Keratinocyte (primary cell): ENCODE measurements at regions not wholly inside any gene's neighbourhood (a gene's known extent, or its start where the extent isn't known, plus 50 kb on each side); places are given as distances from the start of the nearest gene placed in this dataset.

Source experiments
- DNase-seq: peaks from one replicate; pipeline ENCODE4 v3.0.0-alpha.2; 2011; ENCODE audit warnings: low read depth, missing footprints, low spot score
- FAIRE-seq: peaks from 2 replicates; lab custom pipeline; 2011; peaks lifted over from hg19 to GRCh38; lab: Jason Lieb, UNC
- H2AFZ ChIP-seq: 2 replicates; pipeline ENCODE4 v1.6.0; 2012; ENCODE audit warnings: low read length, control low read depth, inconsistent platforms; ENCODE audit not compliant: control insufficient read depth
- H3K27ac ChIP-seq: 2 replicates; pipeline ENCODE4 v1.5.1; 2011; ENCODE audit warnings: low read length; ENCODE audit not compliant: control insufficient read depth, insufficient read depth
- H3K27me3 ChIP-seq: 3 replicates; pipeline ENCODE4 v1.6.0; 2011; ENCODE audit warnings: low read length; ENCODE audit not compliant: control insufficient read depth, insufficient read depth; ENCODE audit errors: extremely low read depth
- H3K36me3 ChIP-seq, 2 experiments: 2 replicates in 1 of 2; 3 replicates in 1 of 2; pipeline ENCODE4 v1.5.1; 2011; ENCODE audit warnings: low read length in 2 of 2, mild to moderate bottlenecking in 1 of 2; ENCODE audit not compliant: control insufficient read depth in 2 of 2, insufficient read depth in 2 of 2; ENCODE audit errors: extremely low read depth in 1 of 2
- H3K4me1 ChIP-seq: 3 replicates; pipeline ENCODE4 v1.5.1; 2011; ENCODE audit warnings: low read length; ENCODE audit not compliant: control insufficient read depth, insufficient read depth; ENCODE audit errors: extremely low read depth
- H3K4me2 ChIP-seq: 3 replicates; pipeline ENCODE4 v1.6.0; 2011; ENCODE audit warnings: low read depth, low read length; ENCODE audit not compliant: control insufficient read depth, insufficient read depth; ENCODE audit errors: extremely low read depth
- H3K4me3 ChIP-seq, 3 experiments: fragments of 200-600 bp in 1 of 3; sonication (generic) in 1 of 3; 2 replicates in 2 of 3; 3 replicates in 1 of 3; pipeline ENCODE4 v1.5.1; 2011 to 2016; ENCODE audit warnings: low read length in 3 of 3, mild to moderate bottlenecking in 3 of 3, control low read depth in 2 of 3, inconsistent platforms in 1 of 3, low read depth in 1 of 3, mixed read lengths in 1 of 3, mixed run types in 1 of 3, moderate library complexity in 1 of 3; ENCODE audit not compliant: control insufficient read depth in 2 of 3, insufficient read depth in 2 of 3; ENCODE audit errors: extremely low read depth in 1 of 3
- H3K79me2 ChIP-seq: 2 replicates; pipeline ENCODE4 v1.6.0; 2012; ENCODE audit warnings: low read length; ENCODE audit not compliant: control insufficient read depth, insufficient read depth
- H3K9ac ChIP-seq: 3 replicates; pipeline ENCODE4 v1.6.0; 2011; ENCODE audit warnings: low read length; ENCODE audit not compliant: control insufficient read depth, insufficient read depth; ENCODE audit errors: extremely low read depth
- H3K9me1 ChIP-seq: 3 replicates; pipeline ENCODE4 v1.6.0; 2011; ENCODE audit warnings: low read length; ENCODE audit not compliant: control insufficient read depth, insufficient read depth; ENCODE audit errors: extremely low read depth
- H3K9me3 ChIP-seq: 2 replicates; pipeline ENCODE4 v1.5.1; 2012; ENCODE audit warnings: low read depth, low read length; ENCODE audit not compliant: control insufficient read depth
- H4K20me1 ChIP-seq: 3 replicates; pipeline ENCODE4 v1.6.0; 2011; ENCODE audit warnings: low read length; ENCODE audit not compliant: control insufficient read depth, insufficient read depth; ENCODE audit errors: extremely low read depth
- EZH2 ChIP-seq: IDR thresholded peaks from one replicate; pipeline ENCODE4 v1.6.1; 2012; ENCODE audit warnings: inconsistent platforms, mild to moderate bottlenecking, low read length, moderate library complexity
- dilution Hi-C: fragments of 300-500 bp; cut with MboI; formaldehyde crosslinking; loops from one replicate; pipeline ENCODE4 v1.7.0; 2020; ENCODE audit warnings: low sequenced_read_pairs; ENCODE audit not compliant: extremely low pct_ligation_motif_present
- TF ChIP-seq, protein P1 (sequence below), 3 experiments: IDR thresholded peaks in 1 of 3; conservative IDR thresholded peaks in 1 of 3; optimal IDR thresholded peaks in 1 of 3; 2 replicates in 2 of 3; 3 replicates in 1 of 3; pipeline versions ENCODE3 to v1.5.1; 2011; ENCODE audit warnings: low read length in 3 of 3, mild to moderate bottlenecking in 3 of 3, moderate library complexity in 2 of 3, control low read depth in 1 of 3, inconsistent platforms in 1 of 3; ENCODE audit not compliant: insufficient read depth in 2 of 3; ENCODE audit errors: extremely low read depth in 1 of 3

DNA sequence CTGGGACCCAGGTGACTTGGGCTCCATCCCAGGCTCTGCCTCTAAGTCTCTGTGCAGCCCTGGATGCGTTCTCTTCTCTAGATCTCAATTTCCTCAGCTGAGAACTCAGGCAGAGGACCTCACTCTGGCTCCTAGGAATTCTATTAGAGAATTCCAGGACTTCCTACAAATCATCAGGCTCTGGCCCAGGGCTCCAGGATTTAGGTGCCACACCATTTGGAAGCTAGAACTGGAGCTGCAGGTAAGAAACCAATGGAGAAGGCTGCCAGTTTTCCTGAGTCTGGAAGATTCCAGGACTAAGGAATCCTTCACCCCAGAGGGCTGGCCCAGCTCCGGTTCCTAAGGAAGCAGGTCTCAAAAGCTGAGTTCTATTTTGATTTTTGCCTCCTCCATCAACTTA, 189.8 kb upstream of the CDH5 start:
- Histone ChIP-seq H3K36me3 (no peaks in the 10 kb centered on the region), H3K9me1 (no peaks in the 10 kb centered on the region), H2AFZ (no peak overlapping the region), H3K27ac (no peak overlapping the region), H3K9me3 (peaks cover 3% of the 10 kb centered on the region), H3K27me3 (no peaks in the 10 kb centered on the region), H3K79me2 (no peaks in the 10 kb centered on the region), H3K4me1 (no peaks in the 10 kb centered on the region), H3K4me2 (no peak overlapping the region), H3K9ac (no peak overlapping the region), H3K4me3 (no peak overlapping the region), H4K20me1 (no peaks in the 10 kb centered on the region)
- TF ChIP-seq, protein P1, sequence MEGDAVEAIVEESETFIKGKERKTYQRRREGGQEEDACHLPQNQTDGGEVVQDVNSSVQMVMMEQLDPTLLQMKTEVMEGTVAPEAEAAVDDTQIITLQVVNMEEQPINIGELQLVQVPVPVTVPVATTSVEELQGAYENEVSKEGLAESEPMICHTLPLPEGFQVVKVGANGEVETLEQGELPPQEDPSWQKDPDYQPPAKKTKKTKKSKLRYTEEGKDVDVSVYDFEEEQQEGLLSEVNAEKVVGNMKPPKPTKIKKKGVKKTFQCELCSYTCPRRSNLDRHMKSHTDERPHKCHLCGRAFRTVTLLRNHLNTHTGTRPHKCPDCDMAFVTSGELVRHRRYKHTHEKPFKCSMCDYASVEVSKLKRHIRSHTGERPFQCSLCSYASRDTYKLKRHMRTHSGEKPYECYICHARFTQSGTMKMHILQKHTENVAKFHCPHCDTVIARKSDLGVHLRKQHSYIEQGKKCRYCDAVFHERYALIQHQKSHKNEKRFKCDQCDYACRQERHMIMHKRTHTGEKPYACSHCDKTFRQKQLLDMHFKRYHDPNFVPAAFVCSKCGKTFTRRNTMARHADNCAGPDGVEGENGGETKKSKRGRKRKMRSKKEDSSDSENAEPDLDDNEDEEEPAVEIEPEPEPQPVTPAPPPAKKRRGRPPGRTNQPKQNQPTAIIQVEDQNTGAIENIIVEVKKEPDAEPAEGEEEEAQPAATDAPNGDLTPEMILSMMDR (optimal IDR thresholded peaks at IDR 0.05 in 1 of 3, IDR thresholded peaks at IDR 0.05 in 1 of 3, conservative IDR thresholded peaks at IDR 0.05 in 1 of 3; ENCODE audit: extremely low read depth in 1 of 3, insufficient read depth in 2 of 3, low read length in 3 of 3): no peak
- no peak for TF ChIP-seq EZH2
- DNase-seq (no peak), FAIRE-seq (no peak)
- dilution Hi-C loops: no loop called here

DNA sequence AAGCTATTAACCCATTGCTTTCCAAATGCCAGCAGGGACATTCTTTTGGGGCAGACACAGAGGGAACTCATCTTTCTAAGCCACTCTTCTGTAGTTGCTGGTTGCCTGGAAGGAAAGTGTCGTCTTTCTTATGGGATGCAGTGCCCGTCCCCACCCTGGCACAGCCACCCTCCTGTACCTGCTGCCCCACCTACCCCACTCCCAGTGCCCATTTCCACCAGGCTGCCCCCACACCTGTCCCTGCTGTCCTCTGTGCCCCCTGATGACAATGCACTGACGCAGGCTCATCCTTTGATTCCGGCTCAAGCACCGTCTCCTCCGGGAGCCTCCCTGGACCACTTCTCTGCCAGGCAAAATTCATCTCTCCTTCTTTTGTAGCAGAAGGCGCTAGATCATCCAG, 190.4 kb upstream of the CDH5 start:
- Histone ChIP-seq H3K4me2 (no peak overlapping the region), H4K20me1 (no peaks in the 10 kb centered on the region), H3K4me1 (no peaks in the 10 kb centered on the region), H3K36me3 (no peaks in the 10 kb centered on the region), H3K9me3 (peaks cover 3% of the 10 kb centered on the region), H3K4me3 (no peak overlapping the region), H2AFZ (no peak overlapping the region), H3K27me3 (no peaks in the 10 kb centered on the region), H3K27ac (no peak overlapping the region), H3K9me1 (no peaks in the 10 kb centered on the region), H3K79me2 (no peaks in the 10 kb centered on the region), H3K9ac (no peak overlapping the region)
- no peak for TF ChIP-seq EZH2
- TF ChIP-seq, protein P1 (optimal IDR thresholded peaks at IDR 0.05 in 1 of 3, IDR thresholded peaks at IDR 0.05 in 1 of 3, conservative IDR thresholded peaks at IDR 0.05 in 1 of 3; ENCODE audit: extremely low read depth in 1 of 3, insufficient read depth in 2 of 3, low read length in 3 of 3): no peak
- DNase-seq (no peak), FAIRE-seq (no peak)
- dilution Hi-C loops: no loop called here
